K562 (cell line): ENCODE measurements at regions not wholly inside any gene's neighbourhood (a gene's known extent, or its start where the extent isn't known, plus 50 kb on each side); places are given as distances from the start of the nearest gene placed in this dataset.

Experiments
- ATAC-seq: fragments of 200-7000 bp; cut with Tn5 transposase; 3 replicates; pipeline ENCODE4 v1.9.1; 2020; ENCODE audit warnings: moderate library complexity
- BruUV-seq: library from RNA; stranded (reverse); fragments of 400-500 nt; replicated peaks from 2 replicates; lab custom pipeline; 2021; lab: Mats Ljungman, UMichigan
- CTCF ChIA-PET: fragments of 300-600 bp; formaldehyde crosslinking; extraction: SDS; loops from one replicate; lab custom pipeline; 2021; ENCODE audit warnings: low intra/inter-chr PET ratio; lab: Yijun Ruan, JAX
- POLR2A ChIA-PET: fragments of 300-600, 350-650 bp; sonication (Branson Sonifier 250); formaldehyde crosslinking; extraction: SDS; loops from one replicate; lab custom pipeline; 2021; ENCODE audit warnings: antibody characterized with exemption, inconsistent platforms; lab: Yijun Ruan, JAX
- DNase-seq, 4 experiments: peaks; one replicate each; pipeline versions ENCODE4 v3.0.0 to v3.0.0-alpha.2; 2011 to 2018; ENCODE audit warnings: low spot score in 3 of 4, mixed read lengths in 3 of 4; ENCODE audit errors: extremely low read depth in 1 of 4
- FAIRE-seq: peaks from 2 replicates; lab custom pipeline; 2011; peaks lifted over from hg19 to GRCh38; lab: Jason Lieb, UNC
- H2AFZ ChIP-seq: 2 replicates; pipeline ENCODE4 v1.6.0; 2011; ENCODE audit warnings: low read depth, low read length, control low read depth, inconsistent platforms
- H3K27ac ChIP-seq: fragments of 200-600 bp; 3 replicates; pipeline ENCODE4 v1.8.0; 2011; ENCODE audit warnings: low read depth, mild to moderate bottlenecking, control low read depth, inconsistent platforms, low read length, moderate library complexity, mixed read lengths; ENCODE audit errors: extremely low read depth
- H3K27me3 ChIP-seq, 2 experiments: fragments of 300-600 bp in 1 of 2; 2 replicates in 1 of 2; 3 replicates in 1 of 2; pipeline versions ENCODE4 v1.6.0 to v1.8.0; 2011; ENCODE audit warnings: inconsistent platforms in 2 of 2, low read length in 2 of 2, mild to moderate bottlenecking in 1 of 2, mixed read lengths in 1 of 2, moderate library complexity in 1 of 2; ENCODE audit not compliant: control insufficient read depth in 2 of 2, insufficient read depth in 2 of 2
- H3K36me3 ChIP-seq: fragments of 300-600 bp; 3 replicates; pipeline ENCODE4 v1.8.0; 2011; ENCODE audit warnings: mild to moderate bottlenecking, low read length, inconsistent platforms; ENCODE audit not compliant: control insufficient read depth, insufficient read depth
- H3K4me1 ChIP-seq, 2 experiments: fragments of 200-600 bp in 1 of 2; replicated peaks in 1 of 2; 2 replicates in 1 of 2; 3 replicates in 1 of 2; pipeline versions ENCODE4 v1.5.1 to v1.8.0; 2011; ENCODE audit warnings: inconsistent platforms in 2 of 2, low read length in 2 of 2, mild to moderate bottlenecking in 1 of 2, mixed read lengths in 1 of 2, moderate library complexity in 1 of 2; ENCODE audit not compliant: control insufficient read depth in 2 of 2, insufficient read depth in 2 of 2
- H3K4me2 ChIP-seq: 2 replicates; pipeline ENCODE4 v1.6.1; 2011; ENCODE audit warnings: low read length, control low read depth, inconsistent platforms, mixed read lengths; ENCODE audit not compliant: insufficient read depth
- H3K4me3 ChIP-seq: fragments of 200-600 bp; sonication (generic), shearing (Covaris generic); 2 replicates; pipeline ENCODE4 v1.5.1; 2016; ENCODE audit warnings: control low read depth, inconsistent platforms
- H3K79me2 ChIP-seq: fragments of 200-600 bp; 3 replicates; pipeline ENCODE4 v1.8.0; 2011; ENCODE audit warnings: low read length, inconsistent platforms; ENCODE audit not compliant: control insufficient read depth, insufficient read depth
- H3K9ac ChIP-seq, 2 experiments: 2 replicates each; pipeline versions ENCODE4 v1.6.0 to v1.6.1; 2011; ENCODE audit warnings: low read depth in 2 of 2, low read length in 2 of 2, control low read depth in 1 of 2, inconsistent platforms in 1 of 2, mild to moderate bottlenecking in 1 of 2, mixed read lengths in 1 of 2; ENCODE audit not compliant: insufficient read depth in 1 of 2
- H3K9me1 ChIP-seq: one replicate; pipeline ENCODE4 v1.6.0; 2011; ENCODE audit warnings: inconsistent platforms, mild to moderate bottlenecking, low read length, moderate library complexity; ENCODE audit not compliant: control insufficient read depth, insufficient read depth
- H3K9me3 ChIP-seq: replicated peaks from 2 replicates; pipeline ENCODE4 v1.5.1; 2011; ENCODE audit warnings: low read depth, low read length, inconsistent platforms; ENCODE audit not compliant: control insufficient read depth, insufficient read depth
- H4K20me1 ChIP-seq: replicated peaks from 2 replicates; pipeline ENCODE4 v1.6.1; 2011; ENCODE audit warnings: low read length, inconsistent platforms, mixed read lengths; ENCODE audit not compliant: control insufficient read depth, insufficient read depth
- ATF2 ChIP-seq: sonication (generic); formaldehyde crosslinking; IDR thresholded peaks from 2 replicates; pipeline ENCODE4 v1.8.1; 2022; ENCODE audit warnings: missing genetic modification reagents
- BCOR ChIP-seq: fragments of 450-650 bp; IDR thresholded peaks from 2 replicates; pipeline ENCODE4 v1.6.1; 2016
- E2F8 ChIP-seq: fragments of 450-650 bp; IDR thresholded peaks from 2 replicates; pipeline ENCODE4 v1.7.1; 2018; ENCODE audit warnings: mild to moderate bottlenecking, low read depth; ENCODE audit not compliant: partially characterized antibody
- ELF4 ChIP-seq: fragments of 450-650 bp; formaldehyde crosslinking; IDR thresholded peaks from 2 replicates; pipeline ENCODE4 v1.4.0; 2022; ENCODE audit warnings: missing genetic modification characterization
- EZH2 ChIP-seq: IDR thresholded peaks from 2 replicates; pipeline ENCODE4 v1.6.1; 2012; ENCODE audit warnings: low read depth, mild to moderate bottlenecking, inconsistent platforms, low read length, borderline replicate concordance
- FOXJ3 ChIP-seq: sonication (generic); formaldehyde crosslinking; IDR thresholded peaks from 2 replicates; pipeline ENCODE4 v1.4.0; 2020; ENCODE audit warnings: mild to moderate bottlenecking, missing genetic modification reagents
- GTF2F1 ChIP-seq: IDR thresholded peaks from 2 replicates; pipeline ENCODE4 v1.6.1; 2011; ENCODE audit warnings: low read depth, low read length, improper control_type of control experiment
- KAT2B ChIP-seq: IDR thresholded peaks from one replicate; pipeline ENCODE4 v1.6.1; 2012; ENCODE audit warnings: low read depth, mild to moderate bottlenecking, control low read depth, inconsistent platforms, low read length, moderate library complexity
- KLF6 ChIP-seq: fragments of 250-450 bp; sonication (Bioruptor Pico); IDR thresholded peaks from 2 replicates; pipeline ENCODE4 v1.4.0; 2020; ENCODE audit warnings: mild to moderate bottlenecking, moderate library complexity, borderline replicate concordance
- MIER1 ChIP-seq: fragments of 450-650 bp; IDR thresholded peaks from 2 replicates; pipeline ENCODE4 v1.6.1; 2016; ENCODE audit warnings: antibody characterized with exemption, mild to moderate bottlenecking, low read depth
- RCOR1 ChIP-seq, 2 experiments: IDR thresholded peaks; 2 replicates each; pipeline ENCODE4 v1.6.1; 2012; ENCODE audit warnings: low read depth in 2 of 2, low read length in 2 of 2, borderline replicate concordance in 1 of 2, improper control_type of control experiment in 1 of 2
- SETDB1 ChIP-seq: IDR thresholded peaks from one replicate; pipeline ENCODE4 v1.6.1; 2012; ENCODE audit warnings: low read length, control low read depth, inconsistent platforms
- SP1 ChIP-seq: sonication (generic); formaldehyde crosslinking; IDR thresholded peaks from 2 replicates; pipeline ENCODE4 v1.8.1; 2022; ENCODE audit warnings: mild to moderate bottlenecking, missing genetic modification reagents
- TEAD2 ChIP-seq: fragments of 450-650 bp; IDR thresholded peaks from 2 replicates; pipeline ENCODE4 v1.6.1; 2016; ENCODE audit warnings: missing genetic modification characterization, control low read depth, missing compliant biosample characterization
- THRAP3 ChIP-seq: fragments of 450-650 bp; IDR thresholded peaks from 2 replicates; pipeline ENCODE4 v1.6.1; 2016; ENCODE audit warnings: mild to moderate bottlenecking, inconsistent platforms, borderline replicate concordance
- TSHZ1 ChIP-seq: fragments of 250-450 bp; sonication (Bioruptor Pico); IDR thresholded peaks from 2 replicates; pipeline ENCODE4 v1.4.0; 2020; ENCODE audit warnings: mild to moderate bottlenecking, moderate library complexity
- ZNF143 ChIP-seq: sonication (generic); formaldehyde crosslinking; IDR thresholded peaks from 2 replicates; pipeline ENCODE4 v1.9.0; 2022; ENCODE audit warnings: mild to moderate bottlenecking, missing genetic modification reagents
- ZNF75A ChIP-seq: fragments of 450-650 bp; formaldehyde crosslinking; IDR thresholded peaks from 2 replicates; pipeline ENCODE4 v1.4.0; 2020; ENCODE audit warnings: mild to moderate bottlenecking
- WGBS: fragments of 100-300 bp; shearing (Covaris generic); methylation state at CpG from one replicate; pipeline ENCODE4 v1.1.6; 2016; ENCODE audit warnings: low coverage, mixed read lengths; ENCODE audit not compliant: insufficient coverage; ENCODE audit errors: missing lambda C conversion rate; 5-methylcytosine and 5-hydroxymethylcytosine counted together
- in situ Hi-C: fragments of 300-500 bp; cut with MboI; formaldehyde crosslinking; loops from 4 replicates; pipeline ENCODE4 v1.15.0; 2018; ENCODE audit warnings: inconsistent platforms, mixed read lengths
- intact Hi-C: fragments of 100-400 bp; cut with micrococcal nuclease; formaldehyde crosslinking; loops from 2 replicates; pipeline ENCODE4 v1.14.2; 2022

- H3K4me1 ChIP-seq, result no peaks in the 10 kb centered on the region
- no peak for DNase-seq
- H3K27ac ChIP-seq, result no peak overlapping the region
- 0% methylated on average over 1 of the region's 1 CpG for WGBS
- ATAC-seq, result no peak
- H3K79me2 ChIP-seq, result no peaks in the 10 kb centered on the region
- no TSS peak for BruUV-seq
- FAIRE-seq, result no peak
- ChIA-PET CTCF (no interaction called here), POLR2A (interaction anchor here (1.0 kb wide), 1 partner anchor 10 kb away, joined by 3 read pairs; no protein-coding TSS in a partner anchor)
- no peak overlapping the region for H2AFZ ChIP-seq
- no peaks in the 10 kb centered on the region for H4K20me1 ChIP-seq
- intact Hi-C loops, result no loop called here
- no peak overlapping the region for H3K4me2 ChIP-seq
- no peaks in the 10 kb centered on the region for H3K36me3 ChIP-seq
- H3K9me3 ChIP-seq, result no peaks in the 10 kb centered on the region
- H3K9me1 ChIP-seq, result no peaks in the 10 kb centered on the region
- peaks cover 0 to 5% of the 10 kb centered on the region in 2 experiments; a peak in 2 of 5 replicates for H3K27me3 ChIP-seq
- H3K9ac ChIP-seq, result no peak overlapping the region
- no peak overlapping the region for H3K4me3 ChIP-seq
- in situ Hi-C loops, result no loop called here
- TF ChIP-seq ZNF75A (CRISPR knock-in tag), result no peak
- no peak for TF ChIP-seq MIER1
- no peak for TF ChIP-seq TSHZ1 (CRISPR knock-in tag)
- no peak for TF ChIP-seq SP1 (CRISPR knock-in tag)
- no peak for TF ChIP-seq KLF6 (CRISPR knock-in tag)
- no peak for TF ChIP-seq THRAP3
- no peak for TF ChIP-seq GTF2F1
- no peak for TF ChIP-seq EZH2
- no peak for TF ChIP-seq E2F8
- TF ChIP-seq SETDB1, result no peak
- no peak for TF ChIP-seq BCOR
- no peak for TF ChIP-seq RCOR1 (IDR thresholded peaks at IDR 0.05; ENCODE audit: borderline replicate concordance in 1 of 2, low read depth in 2 of 2, low read length in 2 of 2)
- TF ChIP-seq ATF2 (CRISPR knock-in tag), result no peak
- TF ChIP-seq ELF4 (CRISPR knock-in tag), result no peak
- TF ChIP-seq TEAD2 (tag), result no peak
- no peak for TF ChIP-seq KAT2B
- no peak for TF ChIP-seq ZNF143 (CRISPR knock-in tag)
- TF ChIP-seq FOXJ3 (CRISPR knock-in tag), result no peak
Measured at GRCh38 chr2:176566496-176566895, 297.3 kb downstream of the MTX2 start.
